DOHH2 (cell line): ENCODE measurements at regions not wholly inside any gene's neighbourhood (a gene's known extent, or its start where the extent isn't known, plus 50 kb on each side); places are given as distances from the start of the nearest gene placed in this dataset.
"Not testable (repeated sequence)": the region's sequence is repeated elsewhere in the genome, so short reads cannot be mapped to it uniquely, and the experiment has no call there.

Source experiments
- H3F3A ChIP-seq: fragments of 200-600 bp; sonication (generic), shearing (Covaris generic); 2 replicates; pipeline ENCODE4 v1.6.0; 2016; ENCODE audit warnings: antibody characterized with exemption, mild to moderate bottlenecking; ENCODE audit not compliant: control insufficient read depth, insufficient read depth
- H3K27ac ChIP-seq: fragments of 200-600 bp; sonication (generic); 2 replicates; pipeline ENCODE4 v1.5.1; 2014; ENCODE audit warnings: low read depth, mild to moderate bottlenecking, low read length, moderate library complexity
- H3K27me3 ChIP-seq: fragments of 200-600 bp; sonication (generic); 2 replicates; pipeline ENCODE4 v1.6.1; 2014; ENCODE audit warnings: mild to moderate bottlenecking, low read length, mixed read lengths; ENCODE audit not compliant: control insufficient read depth
- H3K36me3 ChIP-seq: fragments of 200-600 bp; sonication (generic); 2 replicates; pipeline ENCODE4 v1.6.1; 2014; ENCODE audit warnings: mild to moderate bottlenecking, low read length, moderate library complexity, mixed read lengths; ENCODE audit not compliant: control insufficient read depth
- H3K4me1 ChIP-seq: fragments of 200-600 bp; sonication (generic); 2 replicates; pipeline ENCODE4 v1.6.1; 2014; ENCODE audit warnings: mild to moderate bottlenecking, low read length, mixed read lengths; ENCODE audit not compliant: control insufficient read depth
- H3K4me2 ChIP-seq: fragments of 200-600 bp; sonication (generic); 2 replicates; pipeline ENCODE4 v1.6.0; 2014; ENCODE audit warnings: mild to moderate bottlenecking, low read length, moderate library complexity
- H3K4me3 ChIP-seq: fragments of 200-600 bp; sonication (generic); 2 replicates; pipeline ENCODE4 v1.5.1; 2014; ENCODE audit warnings: mild to moderate bottlenecking, low read length, mixed read lengths
- H3K79me2 ChIP-seq: fragments of 200-600 bp; sonication (generic); 2 replicates; pipeline ENCODE4 v1.6.1; 2014; ENCODE audit warnings: mild to moderate bottlenecking, low read length, mixed read lengths; ENCODE audit not compliant: control insufficient read depth
- H3K9me2 ChIP-seq: fragments of 200-600 bp; sonication (generic); replicated peaks from 2 replicates; pipeline ENCODE4 v1.6.1; 2014; ENCODE audit warnings: mild to moderate bottlenecking, low read length, mixed read lengths; ENCODE audit not compliant: control insufficient read depth
- H3K9me3 ChIP-seq: fragments of 200-600 bp; sonication (generic); 2 replicates; pipeline ENCODE4 v1.6.1; 2014; ENCODE audit warnings: antibody characterized with exemption, low read length, mixed read lengths; ENCODE audit not compliant: control insufficient read depth, insufficient read depth
- H4K20me1 ChIP-seq: fragments of 200-600 bp; sonication (generic); 2 replicates; pipeline ENCODE4 v1.6.0; 2014; ENCODE audit warnings: low read depth, mild to moderate bottlenecking, antibody characterized with exemption, low read length, moderate library complexity; ENCODE audit not compliant: control insufficient read depth, insufficient read depth
- CTCF ChIP-seq: fragments of 200-600 bp; sonication (generic); IDR thresholded peaks from one replicate; pipeline ENCODE4 v1.5.1; 2014; ENCODE audit warnings: antibody characterized with exemption, mild to moderate bottlenecking, low read depth, low read length; ENCODE audit not compliant: poor library complexity, severe bottlenecking
- EZH2phosphoT487 ChIP-seq: fragments of 200-600 bp; sonication (generic); IDR thresholded peaks from 2 replicates; pipeline ENCODE4 v1.6.1; 2017; ENCODE audit warnings: borderline replicate concordance, mild to moderate bottlenecking, antibody characterized with exemption, low read length, moderate library complexity, mixed read lengths

- H3K4me3 ChIP-seq, result no peak overlapping the region
- H3K36me3 ChIP-seq, result no peaks in the 10 kb centered on the region
- no peaks in the 10 kb centered on the region for H3F3A ChIP-seq
- H3K4me1 ChIP-seq, result no peaks in the 10 kb centered on the region
- H3K27ac ChIP-seq, result no peak overlapping the region
- TF ChIP-seq EZH2phosphoT487 (no peak), CTCF (no peak)
- no peaks in the 10 kb centered on the region; the same call in 1 of the 2 replicates for H3K9me2 ChIP-seq
- H3K9me3 ChIP-seq, result peaks cover 9% of the 10 kb centered on the region; the same call in 1 of the 2 replicates
- H3K79me2 ChIP-seq, result no peaks in the 10 kb centered on the region
- H4K20me1 ChIP-seq, result no peaks in the 10 kb centered on the region
- H3K4me2 ChIP-seq, result no peak overlapping the region
- no peaks in the 10 kb centered on the region for H3K27me3 ChIP-seq
These were observed 225.0 kb upstream of the SEMA3C start for GRCh38 chr7:81143856-81144255.

GRCh38 chr7:81141257-81142205 lies 222.7 kb upstream of the SEMA3C start:
- not testable (repeated sequence) for H3K9me3 ChIP-seq, H3K79me2 ChIP-seq, H3K27me3 ChIP-seq, H3K27ac ChIP-seq, H4K20me1 ChIP-seq, H3K36me3 ChIP-seq, H3F3A ChIP-seq, H3K4me2 ChIP-seq, H3K4me3 ChIP-seq, H3K4me1 ChIP-seq, H3K9me2 ChIP-seq

GRCh38 chr7:81140775-81141174 lies 221.9 kb upstream of the SEMA3C start:
- TF ChIP-seq EZH2phosphoT487 (no peak), CTCF (no peak)
- no peak overlapping the region for H3K27ac ChIP-seq
- H3K9me3 ChIP-seq, result peaks cover 9% of the 10 kb centered on the region; the same call in 1 of the 2 replicates
- H3K4me1 ChIP-seq, result no peaks in the 10 kb centered on the region
- no peak overlapping the region for H3K4me2 ChIP-seq
- no peaks in the 10 kb centered on the region for H3K27me3 ChIP-seq
- H4K20me1 ChIP-seq, result no peaks in the 10 kb centered on the region
- no peaks in the 10 kb centered on the region for H3K36me3 ChIP-seq
- no peaks in the 10 kb centered on the region for H3F3A ChIP-seq
- no peaks in the 10 kb centered on the region for H3K79me2 ChIP-seq
- H3K9me2 ChIP-seq, result no peaks in the 10 kb centered on the region
- H3K4me3 ChIP-seq, result no peak overlapping the region

GRCh38 chr7:81140252-81140651 lies 221.4 kb upstream of the SEMA3C start:
- TF ChIP-seq CTCF (no peak), EZH2phosphoT487 (no peak)
- no peak overlapping the region for H3K4me2 ChIP-seq
- no peaks in the 10 kb centered on the region for H4K20me1 ChIP-seq
- no peak overlapping the region for H3K27ac ChIP-seq
- H3K9me3 ChIP-seq, result peaks cover 9% of the 10 kb centered on the region; the same call in 1 of the 2 replicates
- H3K27me3 ChIP-seq, result no peaks in the 10 kb centered on the region
- no peaks in the 10 kb centered on the region for H3K36me3 ChIP-seq
- no peaks in the 10 kb centered on the region for H3K4me1 ChIP-seq
- H3K4me3 ChIP-seq, result no peak overlapping the region
- no peaks in the 10 kb centered on the region for H3K79me2 ChIP-seq
- no peaks in the 10 kb centered on the region for H3F3A ChIP-seq
- no peaks in the 10 kb centered on the region for H3K9me2 ChIP-seq
